ENCODE measurements at regions not wholly inside any gene's neighbourhood (a gene's known extent, or its start where the extent isn't known, plus 50 kb on each side); places are given as distances from the start of the nearest gene placed in this dataset.

DNA sequence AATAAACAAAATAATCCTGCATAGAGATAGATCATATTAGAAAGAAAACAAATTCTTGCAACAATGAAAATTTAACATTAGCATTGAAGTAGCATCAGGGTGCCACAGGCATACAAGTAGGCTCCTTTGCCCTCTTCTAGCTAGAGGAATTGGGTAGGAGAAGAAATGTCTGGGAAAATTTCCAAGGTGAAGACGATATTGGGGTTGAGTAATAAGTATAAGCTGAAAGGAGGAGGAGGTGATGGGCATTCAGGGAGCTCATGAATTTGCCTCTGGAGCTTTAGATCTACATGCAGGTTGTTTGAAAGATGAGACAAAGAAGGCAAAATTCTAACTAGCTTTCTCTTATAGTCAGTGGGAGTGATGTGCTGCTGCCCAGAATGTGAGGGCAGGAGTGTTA lies 504.9 kb downstream of the CCDC85A start:
- no peak overlapping the region for H3K27ac ChIP-seq
- H3K36me3 ChIP-seq: no peaks in the 10 kb centered on the region
- H3K27me3 ChIP-seq: no peaks in the 10 kb centered on the region
- no peak for DNase-seq (ENCODE audit: low spot score in 2 of 2)
- WGBS, 2 donors: 41 to 56% methylated on average over 1 of the region's 1 CpG
- H3K4me3 ChIP-seq: no peak overlapping the region
- H3K4me1 ChIP-seq: no peaks in the 10 kb centered on the region
- TF ChIP-seq POLR2A (IDR thresholded peaks at IDR 0.05) (no peak), EP300 (IDR thresholded peaks at IDR 0.05) (no peak)
- TF ChIP-seq, protein P1, sequence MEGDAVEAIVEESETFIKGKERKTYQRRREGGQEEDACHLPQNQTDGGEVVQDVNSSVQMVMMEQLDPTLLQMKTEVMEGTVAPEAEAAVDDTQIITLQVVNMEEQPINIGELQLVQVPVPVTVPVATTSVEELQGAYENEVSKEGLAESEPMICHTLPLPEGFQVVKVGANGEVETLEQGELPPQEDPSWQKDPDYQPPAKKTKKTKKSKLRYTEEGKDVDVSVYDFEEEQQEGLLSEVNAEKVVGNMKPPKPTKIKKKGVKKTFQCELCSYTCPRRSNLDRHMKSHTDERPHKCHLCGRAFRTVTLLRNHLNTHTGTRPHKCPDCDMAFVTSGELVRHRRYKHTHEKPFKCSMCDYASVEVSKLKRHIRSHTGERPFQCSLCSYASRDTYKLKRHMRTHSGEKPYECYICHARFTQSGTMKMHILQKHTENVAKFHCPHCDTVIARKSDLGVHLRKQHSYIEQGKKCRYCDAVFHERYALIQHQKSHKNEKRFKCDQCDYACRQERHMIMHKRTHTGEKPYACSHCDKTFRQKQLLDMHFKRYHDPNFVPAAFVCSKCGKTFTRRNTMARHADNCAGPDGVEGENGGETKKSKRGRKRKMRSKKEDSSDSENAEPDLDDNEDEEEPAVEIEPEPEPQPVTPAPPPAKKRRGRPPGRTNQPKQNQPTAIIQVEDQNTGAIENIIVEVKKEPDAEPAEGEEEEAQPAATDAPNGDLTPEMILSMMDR (IDR thresholded peaks at IDR 0.05): no peak
- no peaks in the 10 kb centered on the region for H3K9me3 ChIP-seq

DNA sequence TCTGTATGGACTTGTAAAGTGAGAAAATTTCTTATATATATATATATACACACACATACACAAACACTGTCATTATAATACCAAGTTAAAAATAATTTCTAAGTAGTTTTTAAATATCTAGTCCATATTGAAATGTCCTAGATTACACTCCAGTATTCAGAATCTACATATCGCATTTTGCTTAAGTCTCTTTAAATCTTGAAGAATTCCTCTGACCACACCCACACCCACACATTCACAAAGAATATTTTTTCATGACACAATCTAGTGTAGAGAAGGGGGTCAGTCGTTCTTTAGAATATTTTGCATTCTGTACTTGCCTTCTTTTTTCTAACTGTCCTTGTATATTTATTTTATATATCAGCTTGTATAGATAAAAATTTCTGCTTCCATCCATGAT lies 509.7 kb downstream of the CCDC85A start:
- TF ChIP-seq EP300 (IDR thresholded peaks at IDR 0.05) (no peak), POLR2A (IDR thresholded peaks at IDR 0.05) (no peak)
- TF ChIP-seq, protein P1 (IDR thresholded peaks at IDR 0.05): no peak
- Histone ChIP-seq H3K27ac (no peak overlapping the region), H3K27me3 (no peaks in the 10 kb centered on the region), H3K36me3 (no peaks in the 10 kb centered on the region), H3K4me3 (no peak overlapping the region), H3K4me1 (no peaks in the 10 kb centered on the region), H3K9me3 (peaks cover 0 to 2% (median 0%) of the 10 kb centered on the region in 4 donors)
- no peak for DNase-seq (ENCODE audit: low spot score in 2 of 2)
- 44 to 63% methylated on average over 2 of the region's 2 CpGs for WGBS, 2 donors

DNA sequence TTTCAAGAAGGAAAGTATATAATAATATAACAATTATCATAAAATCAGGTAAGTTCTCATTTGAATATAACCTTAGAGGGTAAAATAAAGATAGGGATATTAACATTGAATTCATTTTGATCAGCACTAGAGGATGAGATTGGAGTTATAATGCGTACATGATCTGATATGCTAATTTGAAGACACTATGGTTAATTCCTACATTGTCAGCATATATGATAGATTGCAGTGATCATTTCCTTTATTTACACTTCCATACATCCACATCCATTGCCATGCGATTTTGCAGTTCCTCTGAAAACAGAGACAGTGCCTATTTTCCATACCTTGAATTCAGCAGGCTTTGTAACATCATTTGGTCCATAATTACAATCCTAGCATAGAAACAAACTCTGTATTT lies 519.2 kb downstream of the CCDC85A start:
- no peak for DNase-seq (ENCODE audit: low spot score in 2 of 2)
- WGBS, 2 donors: 91 to 92% methylated on average over 2 of the region's 2 CpGs
- Histone ChIP-seq H3K4me3 (no peak overlapping the region), H3K27ac (no peak overlapping the region), H3K27me3 (no peaks in the 10 kb centered on the region), H3K4me1 (no peaks in the 10 kb centered on the region), H3K9me3 (peaks cover 0 to 18% (median 2%) of the 10 kb centered on the region in 4 donors), H3K36me3 (no peaks in the 10 kb centered on the region)
- no peak for TF ChIP-seq EP300 (IDR thresholded peaks at IDR 0.05)

DNA sequence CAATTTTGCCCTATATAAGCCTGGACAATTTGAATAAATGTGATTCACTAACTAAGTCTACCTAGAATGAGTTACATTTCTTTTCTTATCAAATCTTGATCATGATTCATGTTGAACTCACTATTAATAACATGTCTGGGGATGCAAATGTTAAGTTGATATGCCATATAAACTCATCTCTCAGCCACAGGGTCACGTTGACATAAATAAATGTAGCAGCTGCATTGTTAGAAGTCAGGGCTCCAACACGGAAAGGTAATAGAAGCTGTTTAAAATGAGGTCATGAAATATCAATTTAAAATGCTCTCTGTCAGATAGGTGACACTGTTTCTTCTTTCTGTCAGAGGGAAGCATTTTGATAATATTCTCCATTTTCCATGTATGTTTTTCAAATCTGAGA lies 521.9 kb downstream of the CCDC85A start:
- Histone ChIP-seq H3K9me3 (no peaks in the 10 kb centered on the region), H3K36me3 (no peaks in the 10 kb centered on the region), H3K4me3 (no peak overlapping the region), H3K27ac (no peak overlapping the region), H3K4me1 (no peaks in the 10 kb centered on the region), H3K27me3 (no peaks in the 10 kb centered on the region)
- no peak for TF ChIP-seq EP300 (IDR thresholded peaks at IDR 0.05)
- TF ChIP-seq POLR2A (IDR thresholded peaks at IDR 0.05): no peak
- TF ChIP-seq, protein P1 (IDR thresholded peaks at IDR 0.05): no peak
- 64 to 75% methylated on average over 2 of the region's 2 CpGs for WGBS, 2 donors
- no peak for DNase-seq (ENCODE audit: low spot score in 2 of 2)

DNA sequence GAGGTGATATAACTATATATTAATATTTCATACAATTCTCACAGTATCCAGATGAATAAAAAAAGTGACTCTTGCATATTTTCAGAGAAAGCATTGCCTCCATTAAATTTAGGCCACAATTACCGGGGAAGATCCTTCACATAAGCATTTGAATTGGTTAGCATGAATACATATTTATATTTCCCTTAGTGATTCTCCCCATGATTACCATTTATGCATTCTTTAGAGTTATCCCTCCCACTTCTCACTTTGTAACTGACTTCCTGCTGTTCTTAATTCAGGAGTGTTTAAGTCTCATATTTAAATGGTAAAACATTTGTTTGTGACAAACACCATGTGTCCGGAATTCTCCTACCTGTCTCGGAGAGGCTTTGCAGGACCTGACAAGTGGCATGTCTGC lies 523.4 kb downstream of the CCDC85A start:
- no peak overlapping the region for H3K27ac ChIP-seq
- no peaks in the 10 kb centered on the region for H3K4me1 ChIP-seq
- 71 to 82% methylated on average over 3 of the region's 3 CpGs for WGBS, 2 donors
- no peaks in the 10 kb centered on the region for H3K9me3 ChIP-seq
- TF ChIP-seq, protein P1 (IDR thresholded peaks at IDR 0.05): no peak
- TF ChIP-seq EP300 (IDR thresholded peaks at IDR 0.05) (no peak), POLR2A (IDR thresholded peaks at IDR 0.05) (no peak)
- DNase-seq (ENCODE audit: low spot score in 2 of 2): no peak
- H3K36me3 ChIP-seq: no peaks in the 10 kb centered on the region
- no peak overlapping the region for H3K4me3 ChIP-seq
- no peaks in the 10 kb centered on the region for H3K27me3 ChIP-seq

DNA sequence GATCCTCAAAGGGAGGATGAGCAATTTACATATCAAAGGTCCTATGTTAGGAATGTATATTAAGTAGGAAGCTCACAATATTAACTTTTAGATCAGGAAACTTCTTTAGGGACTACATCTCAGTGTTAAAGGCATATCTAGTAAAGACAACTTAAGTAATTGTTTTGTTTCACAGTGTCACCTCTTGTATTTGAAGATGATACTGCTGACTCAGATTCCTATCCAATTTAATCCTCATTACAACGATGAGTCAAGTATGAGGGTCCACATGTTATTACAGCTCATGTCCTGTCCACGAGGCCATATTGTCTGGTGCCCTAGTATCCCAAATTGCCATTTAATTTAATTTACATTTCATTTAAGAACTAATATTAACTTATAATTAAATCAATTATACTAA lies 523.9 kb downstream of the CCDC85A start:
- no peaks in the 10 kb centered on the region for H3K9me3 ChIP-seq
- H3K27ac ChIP-seq: no peak overlapping the region
- no peak overlapping the region for H3K4me3 ChIP-seq
- 82 to 83% methylated on average over 2 of the region's 2 CpGs for whole genome bisulfite sequencing, 2 donors
- H3K27me3 ChIP-seq: no peaks in the 10 kb centered on the region
- H3K4me1 ChIP-seq: no peaks in the 10 kb centered on the region
- no peak for DNase-seq (ENCODE audit: low spot score in 2 of 2)
- H3K36me3 ChIP-seq: no peaks in the 10 kb centered on the region
- TF ChIP-seq, protein P1 (IDR thresholded peaks at IDR 0.05): no peak
- no peak for TF ChIP-seq POLR2A (IDR thresholded peaks at IDR 0.05)
- TF ChIP-seq EP300 (IDR thresholded peaks at IDR 0.05): no peak

Measured in tibial nerve (tissue), 4 donors.